IPS-NIHi7 (cell line): ENCODE measurements at regions not wholly inside any gene's neighbourhood (a gene's known extent, or its start where the extent isn't known, plus 50 kb on each side); places are given as distances from the start of the nearest gene placed in this dataset.
A peak's percentile ranks its signal among the peaks of the same experiment; 100 is the strongest.
"Not testable (repeated sequence)": the region's sequence is repeated elsewhere in the genome, so short reads cannot be mapped to it uniquely, and the experiment has no call there.

Source experiments
- DNase-seq: peaks from one replicate; pipeline ENCODE4 v3.0.0; 2012; ENCODE audit warnings: mixed read lengths; ENCODE audit errors: extremely low spot score

- peak; percentile 10 for DNase-seq
These were observed 1407.0 kb downstream of the CDH11 start for GRCh38 chr16:63714876-63715275.

- no peak for DNase-seq
These were observed 1409.1 kb downstream of the CDH11 start for GRCh38 chr16:63712725-63713124.

GRCh38 chr16:63703612-63704011 lies 1418.3 kb downstream of the CDH11 start:
- no peak for DNase-seq

GRCh38 chr16:63702981-63703590 lies 1418.8 kb downstream of the CDH11 start:
- DNase-seq: peak; percentile 38

- DNase-seq: no peak
These were observed 1424.1 kb downstream of the CDH11 start for GRCh38 chr16:63697736-63698135.

GRCh38 chr16:63695347-63695746 lies 1426.5 kb downstream of the CDH11 start:
- no peak for DNase-seq

- DNase-seq: no peak
These were observed 1430.9 kb downstream of the CDH11 start for GRCh38 chr16:63690961-63691360.

- DNase-seq: no peak
These were observed 1431.6 kb downstream of the CDH11 start for GRCh38 chr16:63690267-63690666.

- no peak for DNase-seq
These were observed 1432.8 kb downstream of the CDH11 start for GRCh38 chr16:63689068-63689467.

GRCh38 chr16:63684149-63685101 lies 1437.4 kb downstream of the CDH11 start:
- DNase-seq: peak; percentile 20

GRCh38 chr16:63682844-63683243 lies 1439.0 kb downstream of the CDH11 start:
- no peak for DNase-seq

GRCh38 chr16:63672493-63672892 lies 1449.4 kb downstream of the CDH11 start:
- no peak for DNase-seq

- DNase-seq: no peak
These were observed 1458.7 kb downstream of the CDH11 start for GRCh38 chr16:63663155-63663554.

GRCh38 chr16:63655846-63656245 lies 1466.0 kb downstream of the CDH11 start:
- DNase-seq: no peak

- DNase-seq: no peak
These were observed 1468.6 kb downstream of the CDH11 start for GRCh38 chr16:63653044-63653839.

GRCh38 chr16:63652091-63652490 lies 1469.8 kb downstream of the CDH11 start:
- DNase-seq: no peak

GRCh38 chr16:63650550-63650949 lies 1471.3 kb downstream of the CDH11 start:
- no peak for DNase-seq

- not testable (repeated sequence) for DNase-seq
These were observed 1488.0 kb downstream of the CDH11 start for GRCh38 chr16:63633706-63634445.

GRCh38 chr16:63629272-63629671 lies 1492.6 kb downstream of the CDH11 start:
- no peak for DNase-seq

- DNase-seq: no peak
These were observed 1493.1 kb downstream of the CDH11 start for GRCh38 chr16:63628812-63629211.

GRCh38 chr16:63625126-63625525 lies 1496.7 kb downstream of the CDH11 start:
- no peak for DNase-seq
